ENCODE measurements at regions not wholly inside any gene's neighbourhood (a gene's known extent, or its start where the extent isn't known, plus 50 kb on each side); places are given as distances from the start of the nearest gene placed in this dataset.
A peak's percentile ranks its signal among the peaks of the same experiment; 100 is the strongest.

GRCh38 chr11:112540261-112540660 is 279.6 kb upstream of the PLET1 start:
- DNase-seq (ENCODE audit: low spot score): no peak

DNA sequence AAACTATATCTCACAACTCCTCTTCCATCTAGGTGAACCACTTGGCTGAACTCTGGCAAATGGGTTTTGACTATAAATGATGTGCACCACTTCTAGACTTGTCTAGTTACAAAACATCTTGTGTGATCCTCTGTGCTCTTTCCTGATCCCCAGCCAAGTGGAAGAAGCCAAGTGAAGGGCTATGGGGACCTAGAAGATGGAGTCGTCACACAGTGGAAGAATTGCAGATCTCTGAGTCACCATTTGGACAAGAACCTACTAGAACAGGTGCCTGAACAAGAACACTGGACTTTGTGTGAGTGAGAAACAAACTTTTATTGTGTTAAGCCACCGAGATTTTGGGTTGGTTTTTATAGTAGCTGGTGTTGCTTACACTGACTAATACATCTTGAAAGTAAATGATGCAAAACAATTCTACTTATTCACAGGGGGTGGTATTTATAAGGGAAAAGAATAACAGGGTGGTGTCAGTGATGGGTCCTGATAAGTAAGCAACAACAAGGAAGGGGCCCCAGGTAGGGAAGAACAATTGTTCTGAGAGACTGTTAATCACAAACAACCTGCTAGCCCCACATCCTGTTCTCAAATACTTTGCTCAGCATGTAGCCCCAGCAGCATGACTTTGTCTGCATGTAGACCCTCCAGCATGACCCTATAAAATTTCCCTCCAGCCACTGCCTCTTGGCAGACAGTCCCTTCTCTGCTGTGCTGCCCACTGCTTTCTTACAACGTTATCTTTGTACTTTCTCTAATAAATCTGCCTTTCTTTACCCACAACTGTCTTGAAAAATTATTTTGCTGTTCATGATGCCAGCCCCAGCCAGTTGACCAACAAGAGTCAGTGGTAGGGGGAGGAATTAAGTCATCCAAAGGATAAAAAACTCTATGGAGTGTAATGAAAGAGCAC is 280.7 kb upstream of the PLET1 start:
- DNase-seq (ENCODE audit: low spot score): no peak

DNA sequence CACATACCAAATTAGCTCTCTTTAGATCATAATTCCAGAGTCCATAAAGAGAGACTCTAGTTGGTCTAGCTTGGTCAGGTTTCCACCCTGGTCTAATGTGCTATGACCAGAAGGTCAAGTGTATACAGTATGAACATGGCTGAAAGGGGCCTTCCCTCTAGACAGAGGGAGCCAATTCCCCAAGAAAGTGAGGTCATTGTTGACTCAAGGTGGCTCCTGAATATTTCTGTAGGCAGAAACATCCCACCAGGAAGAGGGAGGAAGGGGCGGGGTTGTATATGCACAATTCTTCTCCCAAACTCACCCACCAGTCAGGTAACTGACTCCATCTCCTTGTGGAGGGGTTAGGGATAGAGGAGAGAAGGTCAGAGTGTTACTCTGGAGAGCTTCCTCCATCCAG is 281.8 kb upstream of the PLET1 start:
- DNase-seq (ENCODE audit: low spot score): no peak

DNA sequence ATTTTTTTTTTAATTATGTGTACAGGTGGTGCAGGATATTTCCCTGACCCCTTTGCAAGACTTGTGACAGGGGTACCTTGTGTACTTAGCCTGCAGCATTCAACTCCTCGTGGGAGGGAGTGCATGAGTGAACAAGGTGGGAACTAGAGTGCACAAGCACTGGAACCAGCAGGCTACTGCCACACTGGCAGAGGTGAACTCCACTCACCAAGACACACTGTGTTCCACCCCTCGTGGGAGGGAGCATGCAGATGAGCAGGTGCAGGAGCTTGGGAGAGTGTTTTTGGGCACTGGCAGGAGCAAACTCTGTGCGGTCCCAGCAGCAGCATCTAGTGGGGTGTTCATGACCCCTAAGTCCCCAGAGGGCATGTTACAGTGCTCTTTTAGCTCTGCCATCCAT is 282.7 kb upstream of the PLET1 start:
- no peak for DNase-seq (ENCODE audit: low spot score)

- DNase-seq (ENCODE audit: low spot score): no peak
Measured at GRCh38 chr11:112548641-112549040, 288.0 kb upstream of the PLET1 start.

DNA sequence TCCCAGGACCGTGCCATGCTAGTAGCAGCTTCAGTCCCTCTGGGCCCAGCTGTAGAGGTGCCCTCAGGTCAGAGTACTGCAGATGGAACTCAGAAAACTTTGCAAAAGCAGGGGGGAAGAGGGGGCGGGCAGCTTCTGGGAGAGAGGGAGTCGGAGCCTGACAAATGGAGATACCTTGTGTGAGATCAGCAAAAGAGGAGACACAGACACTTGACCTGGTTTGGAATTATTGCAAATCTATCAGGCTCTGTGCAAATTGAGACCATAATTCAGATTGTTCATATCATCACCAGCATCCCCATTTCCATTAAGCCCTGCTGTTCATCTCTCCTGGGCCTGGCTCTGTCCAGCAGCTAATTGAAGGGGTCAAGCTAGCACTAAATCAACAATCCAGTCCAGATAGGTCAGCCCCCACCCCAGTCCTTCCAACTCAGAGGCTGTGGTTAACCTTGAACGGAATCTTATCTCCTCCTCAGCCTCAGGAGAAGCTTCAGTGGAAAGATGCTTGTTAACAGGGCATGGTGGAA is 292.6 kb upstream of the PLET1 start:
- no peak for DNase-seq (ENCODE audit: low spot score)

GRCh38 chr11:112554586-112554985 is 293.9 kb upstream of the PLET1 start:
- no peak for DNase-seq (ENCODE audit: low spot score)

- peak; percentile 35 for DNase-seq (ENCODE audit: low spot score)
Measured at GRCh38 chr11:112555491-112556364, 295.1 kb upstream of the PLET1 start.

DNA sequence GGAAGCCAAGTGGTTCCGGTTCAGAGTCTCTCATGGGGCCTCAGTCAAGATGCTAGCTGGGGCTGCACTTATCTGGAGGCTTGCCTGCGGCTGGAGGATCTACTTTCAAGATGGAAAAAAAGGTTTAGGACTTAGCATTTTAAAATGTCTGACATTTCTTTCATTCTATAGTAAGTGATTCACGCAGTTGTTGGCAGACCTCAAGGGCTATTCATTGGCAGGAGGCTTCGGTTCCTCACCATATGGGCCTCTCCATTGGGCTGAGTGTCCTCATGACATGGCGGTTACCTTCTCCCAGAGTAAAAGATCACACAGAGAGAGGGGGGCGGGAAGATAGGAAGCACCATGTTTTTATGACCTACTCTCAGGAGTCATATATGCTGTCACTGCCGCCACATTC is 298.0 kb upstream of the PLET1 start:
- no peak for DNase-seq (ENCODE audit: low spot score)

- DNase-seq (ENCODE audit: low spot score): no peak
Measured at GRCh38 chr11:112563808-112564207, 303.1 kb upstream of the PLET1 start.

DNA sequence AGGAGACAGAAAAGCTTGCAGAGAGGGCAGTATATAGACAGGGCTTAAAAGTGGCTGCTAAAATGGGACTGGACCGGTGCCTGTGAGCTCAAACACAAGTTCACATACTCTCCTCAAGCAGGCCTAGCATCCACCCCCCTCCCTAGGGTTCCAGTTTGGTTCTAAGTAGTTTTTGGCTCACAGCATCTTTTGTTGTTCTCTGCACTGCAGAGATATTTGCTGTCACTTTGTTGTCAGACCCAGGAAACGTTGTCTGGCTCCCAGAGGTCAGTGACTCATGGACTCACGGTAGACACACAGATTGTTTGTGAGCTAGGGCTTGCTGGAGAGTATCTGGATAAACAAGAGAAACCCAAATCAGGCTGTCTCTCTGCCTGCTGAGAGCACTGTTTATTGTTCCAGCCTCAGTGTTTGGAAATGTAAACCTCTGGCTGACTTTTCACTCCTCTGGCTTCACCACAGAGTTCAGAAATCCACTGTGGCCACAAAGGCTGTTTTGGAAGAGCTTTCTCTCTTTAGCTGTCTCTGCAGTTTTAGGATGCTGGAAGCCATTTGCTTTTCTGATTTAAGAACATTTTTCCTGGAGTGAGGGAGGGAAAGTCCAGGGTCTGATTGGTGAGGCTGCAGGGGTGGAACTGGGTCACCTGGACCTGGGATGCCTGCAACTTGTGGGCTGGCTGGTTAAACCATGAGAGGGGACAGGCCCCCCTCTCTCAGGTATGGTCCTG is 303.7 kb upstream of the PLET1 start:
- no peak for DNase-seq (ENCODE audit: low spot score)

GRCh38 chr11:112565551-112565950 is 304.9 kb upstream of the PLET1 start:
- no peak for DNase-seq (ENCODE audit: low spot score)

DNA sequence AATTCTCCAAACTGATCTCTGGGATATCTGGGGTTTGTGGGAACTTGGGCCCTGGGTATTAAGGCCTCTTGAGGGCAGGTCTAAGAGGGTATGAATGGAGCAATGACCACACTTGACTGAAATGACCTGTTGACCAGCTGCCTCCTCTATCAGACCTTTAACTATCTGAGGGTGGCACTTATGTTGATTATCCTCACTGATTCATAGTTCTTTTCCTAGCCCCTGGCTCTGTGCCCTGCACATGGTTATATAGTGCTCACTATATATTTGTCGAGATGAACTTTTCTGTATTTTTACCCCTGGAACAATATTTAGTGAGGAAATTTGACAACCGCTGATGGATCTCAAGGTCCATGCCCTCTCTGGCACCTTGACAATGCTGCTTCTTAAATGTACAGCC is 305.5 kb upstream of the PLET1 start:
- DNase-seq (ENCODE audit: low spot score): no peak

DNA sequence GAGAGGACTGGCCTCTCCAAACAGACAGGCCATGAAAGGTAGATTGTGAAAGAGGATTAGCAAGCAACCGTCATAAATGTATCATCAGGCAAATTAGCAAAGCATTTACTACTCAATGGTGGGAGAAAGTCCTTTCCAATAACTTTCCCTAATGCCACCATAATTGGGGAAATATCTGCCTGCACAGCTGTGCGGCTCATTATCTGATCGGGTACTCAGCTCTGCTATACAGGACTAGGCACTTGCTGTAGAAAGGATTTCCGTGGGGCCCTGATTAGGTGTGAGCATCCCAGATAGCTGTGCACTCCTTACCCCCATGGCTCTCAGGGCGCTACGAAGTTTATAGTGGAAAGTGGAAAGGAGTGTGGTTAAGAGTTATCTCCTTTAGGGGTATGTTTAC is 309.7 kb upstream of the PLET1 start:
- DNase-seq (ENCODE audit: low spot score): no peak

- no peak for DNase-seq (ENCODE audit: low spot score)
Measured at GRCh38 chr11:112579282-112579681, 318.6 kb upstream of the PLET1 start.

- DNase-seq (ENCODE audit: low spot score): no peak
Measured at GRCh38 chr11:112580864-112581263, 320.2 kb upstream of the PLET1 start.

DNA sequence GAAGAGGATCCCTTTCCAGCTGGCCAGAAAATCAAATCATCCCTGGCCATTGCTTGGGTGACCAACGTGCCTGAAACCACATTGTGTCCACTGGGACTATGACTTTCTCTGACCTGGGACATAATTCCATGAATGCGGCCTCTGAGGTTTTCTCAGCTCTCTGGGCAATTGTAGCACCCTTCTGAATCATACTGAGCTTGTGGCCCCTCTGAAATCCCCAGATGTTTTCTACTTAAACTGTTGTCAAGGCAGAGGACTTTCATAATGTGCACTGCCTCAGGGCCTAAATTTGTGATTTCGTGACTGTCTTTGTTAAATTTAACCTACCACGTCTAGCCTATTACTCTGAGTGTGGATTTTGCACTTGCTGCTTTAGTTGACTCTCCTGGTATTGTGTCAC is 321.1 kb upstream of the PLET1 start:
- no peak for DNase-seq (ENCODE audit: low spot score)

DNA sequence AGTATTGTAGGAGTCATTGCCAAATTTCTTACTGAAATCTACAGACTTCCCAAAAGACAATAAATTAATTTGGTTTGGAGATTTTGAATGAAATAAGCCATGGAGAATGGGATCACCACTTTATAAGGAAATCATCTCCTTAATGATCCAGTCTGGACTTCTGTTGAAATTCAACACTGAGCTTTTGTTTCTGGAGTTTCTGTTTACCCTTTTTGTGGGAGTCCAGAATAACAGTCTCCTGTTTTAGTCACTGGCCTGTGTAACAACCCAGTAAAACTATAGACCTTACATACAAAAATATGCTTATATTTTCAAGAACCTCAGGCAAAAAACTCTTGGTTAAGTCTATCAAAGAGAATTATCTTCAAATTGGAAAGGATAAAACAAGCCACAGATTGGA is 321.7 kb upstream of the PLET1 start:
- DNase-seq (ENCODE audit: low spot score): no peak

DNA sequence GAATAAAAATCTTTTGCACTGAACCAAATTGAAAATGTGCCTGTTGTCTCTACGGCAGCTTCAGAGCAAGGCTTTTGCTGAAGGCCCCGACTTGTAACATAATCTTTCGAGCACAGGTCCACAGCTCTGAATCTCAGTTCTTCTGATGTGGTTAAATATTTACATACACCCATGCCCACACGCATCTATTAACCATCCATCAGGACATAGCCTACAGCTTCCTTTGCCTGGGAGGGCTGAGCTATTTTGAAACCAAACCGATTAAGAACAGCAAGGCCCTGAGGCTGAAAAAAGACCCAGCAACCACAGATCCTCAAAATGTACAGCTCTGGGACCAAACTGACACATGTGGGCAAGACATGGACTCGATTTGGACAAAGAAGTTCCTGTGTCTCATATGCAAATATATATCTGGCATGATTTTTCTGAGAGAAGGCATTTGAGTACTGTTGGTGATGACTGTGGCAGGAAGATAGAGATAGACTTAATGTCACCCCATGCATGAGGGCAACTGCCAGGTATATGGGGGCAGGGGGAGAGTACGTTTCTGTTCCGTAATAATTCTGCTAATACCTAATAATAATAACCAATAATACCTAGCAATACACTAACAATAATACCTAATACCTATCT is 322.7 kb upstream of the PLET1 start:
- DNase-seq (ENCODE audit: low spot score): no peak

- no peak for DNase-seq (ENCODE audit: low spot score)
Measured at GRCh38 chr11:112584672-112585071, 324.0 kb upstream of the PLET1 start.

DNA sequence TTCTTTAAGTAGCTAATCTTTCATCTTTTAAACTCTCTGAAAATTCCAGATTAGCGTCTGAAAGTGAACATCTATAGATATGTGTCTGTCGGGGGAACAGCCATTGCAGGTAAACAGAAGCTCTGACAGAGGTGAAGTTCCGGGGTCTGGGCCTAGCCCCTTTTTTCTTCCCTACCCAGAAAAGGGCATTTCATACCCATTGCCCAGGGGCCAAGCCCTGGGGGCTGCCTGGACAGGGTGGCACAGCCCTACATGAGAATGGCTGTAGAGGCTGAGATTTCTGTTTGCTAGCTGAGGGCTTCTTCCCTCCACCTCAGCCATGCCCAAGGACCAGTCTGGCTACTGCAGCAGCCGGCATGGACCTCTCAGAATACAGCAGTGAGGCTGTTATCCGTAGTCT is 327.0 kb upstream of the PLET1 start:
- no peak for DNase-seq (ENCODE audit: low spot score)

DNA sequence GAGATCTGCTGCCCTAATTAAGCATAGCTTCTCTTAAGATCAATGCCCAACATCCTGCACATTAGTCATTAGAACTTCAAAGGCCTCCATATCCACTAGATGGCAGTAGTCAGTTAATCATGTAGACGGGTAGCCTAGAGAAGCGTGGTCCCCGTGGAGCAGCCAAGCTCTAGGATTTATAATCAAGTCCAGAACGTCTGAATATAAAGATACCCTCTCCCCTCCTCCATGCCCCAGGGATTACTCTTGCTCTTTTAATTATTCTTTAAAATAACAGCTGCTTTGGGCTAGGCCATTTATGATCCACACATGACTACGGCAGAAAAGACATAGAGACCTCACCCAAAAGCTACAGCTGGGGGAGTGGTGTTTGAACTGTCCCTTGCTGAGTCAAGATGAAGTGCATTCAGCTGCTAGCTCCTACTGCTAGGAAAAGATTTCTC is 327.6 kb upstream of the PLET1 start:
- DNase-seq (ENCODE audit: low spot score): peak; percentile 47

Measured in hematopoietic multipotent progenitor cell treated with erythropoietin and hydrocortisone succinate and interleukin-3 and kit ligand, for 17 days (in vitro differentiated cells).